Suprapubic skin (tissue), 4 donors: ENCODE measurements at regions not wholly inside any gene's neighbourhood (a gene's known extent, or its start where the extent isn't known, plus 50 kb on each side); places are given as distances from the start of the nearest gene placed in this dataset.
A peak's percentile ranks its signal among the peaks of the same experiment; 100 is the strongest.

Experiments
- DNase-seq, 2 donors: peaks; one replicate each; pipeline ENCODE4 v3.0.0-alpha.2; 2019; ENCODE audit warnings: low spot score in 2 of 2
- H3K27ac ChIP-seq: fragments of 200-600 bp; sonication (generic); one replicate; pipeline ENCODE4 v1.5.1; 2019
- H3K27me3 ChIP-seq: fragments of 200-600 bp; sonication (generic); one replicate; pipeline ENCODE4 v1.5.1; 2019
- H3K36me3 ChIP-seq: fragments of 200-600 bp; sonication (generic); one replicate; pipeline ENCODE4 v1.5.1; 2019
- H3K4me1 ChIP-seq: fragments of 200-600 bp; sonication (generic); one replicate; pipeline ENCODE4 v1.5.1; 2019
- H3K4me3 ChIP-seq: fragments of 200-600 bp; sonication (generic); one replicate; pipeline ENCODE4 v1.5.1; 2019; ENCODE audit warnings: mild to moderate bottlenecking
- H3K9me3 ChIP-seq: fragments of 200-600 bp; sonication (generic); one replicate; pipeline ENCODE4 v1.5.1; 2019
- EP300 ChIP-seq: sonication (generic); formaldehyde crosslinking; IDR thresholded peaks from one replicate; pipeline ENCODE4 v1.6.1; 2017; ENCODE audit warnings: antibody characterized with exemption
- POLR2A ChIP-seq, 2 donors: fragments of 450-650 bp; IDR thresholded peaks; one replicate each; pipeline ENCODE4 v1.6.1; 2017; ENCODE audit warnings: antibody characterized with exemption in 2 of 2, mild to moderate bottlenecking in 2 of 2, moderate library complexity in 2 of 2
- POLR2AphosphoS5 ChIP-seq, 3 donors: sonication (generic); formaldehyde crosslinking; IDR thresholded peaks; one replicate each; pipeline ENCODE4 v1.6.1; 2017; ENCODE audit warnings: antibody characterized with exemption in 3 of 3
- WGBS: methylation state at CpG from one replicate; pipeline ENCODE4 v1.1.5; 2018; 5-methylcytosine and 5-hydroxymethylcytosine counted together
- TF ChIP-seq, protein P1 (sequence below), 2 donors: fragments of 200-600 bp in 1 of 2; fragments of 450-650 bp in 1 of 2; sonication (generic) in 1 of 2; IDR thresholded peaks; one replicate each; pipeline ENCODE4 v1.5.1; 2016 to 2019; ENCODE audit warnings: antibody characterized with exemption in 2 of 2, mild to moderate bottlenecking in 1 of 2, moderate library complexity in 1 of 2

GRCh38 chr7:110529175-110529574 is 561.8 kb upstream of the LRRN3 start:
- DNase-seq, result no peak
- Histone ChIP-seq H3K27me3 (no peaks in the 10 kb centered on the region), H3K9me3 (peaks cover 6% of the 10 kb centered on the region), H3K4me3 (no peak overlapping the region), H3K4me1 (peaks cover 8% of the 10 kb centered on the region), H3K27ac (no peak overlapping the region), H3K36me3 (no peaks in the 10 kb centered on the region)
- WGBS, result 96% methylated on average over 2 of the region's 2 CpGs
- TF ChIP-seq, protein P1, sequence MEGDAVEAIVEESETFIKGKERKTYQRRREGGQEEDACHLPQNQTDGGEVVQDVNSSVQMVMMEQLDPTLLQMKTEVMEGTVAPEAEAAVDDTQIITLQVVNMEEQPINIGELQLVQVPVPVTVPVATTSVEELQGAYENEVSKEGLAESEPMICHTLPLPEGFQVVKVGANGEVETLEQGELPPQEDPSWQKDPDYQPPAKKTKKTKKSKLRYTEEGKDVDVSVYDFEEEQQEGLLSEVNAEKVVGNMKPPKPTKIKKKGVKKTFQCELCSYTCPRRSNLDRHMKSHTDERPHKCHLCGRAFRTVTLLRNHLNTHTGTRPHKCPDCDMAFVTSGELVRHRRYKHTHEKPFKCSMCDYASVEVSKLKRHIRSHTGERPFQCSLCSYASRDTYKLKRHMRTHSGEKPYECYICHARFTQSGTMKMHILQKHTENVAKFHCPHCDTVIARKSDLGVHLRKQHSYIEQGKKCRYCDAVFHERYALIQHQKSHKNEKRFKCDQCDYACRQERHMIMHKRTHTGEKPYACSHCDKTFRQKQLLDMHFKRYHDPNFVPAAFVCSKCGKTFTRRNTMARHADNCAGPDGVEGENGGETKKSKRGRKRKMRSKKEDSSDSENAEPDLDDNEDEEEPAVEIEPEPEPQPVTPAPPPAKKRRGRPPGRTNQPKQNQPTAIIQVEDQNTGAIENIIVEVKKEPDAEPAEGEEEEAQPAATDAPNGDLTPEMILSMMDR (IDR thresholded peaks at IDR 0.05), result no peak
- no peak for TF ChIP-seq POLR2AphosphoS5 (IDR thresholded peaks at IDR 0.05)
- TF ChIP-seq EP300, result no peak
- no peak for TF ChIP-seq POLR2A (IDR thresholded peaks at IDR 0.05)

GRCh38 chr7:110531186-110531585 is 559.7 kb upstream of the LRRN3 start:
- H3K27me3 ChIP-seq, result no peaks in the 10 kb centered on the region
- no peak for TF ChIP-seq EP300
- H3K4me1 ChIP-seq, result peaks cover 9% of the 10 kb centered on the region
- no peaks in the 10 kb centered on the region for H3K36me3 ChIP-seq
- H3K4me3 ChIP-seq, result no peak overlapping the region
- DNase-seq, result no peak
- H3K27ac ChIP-seq, result no peak overlapping the region
- H3K9me3 ChIP-seq, result peaks cover 6% of the 10 kb centered on the region

- DNase-seq, result no peak
- peak in 1 of 3 donors; percentile 46 for TF ChIP-seq POLR2AphosphoS5 (IDR thresholded peaks at IDR 0.05)
- TF ChIP-seq, protein P1 (IDR thresholded peaks at IDR 0.05), result no peak
Measured at GRCh38 chr7:110534241-110534931, 556.5 kb upstream of the LRRN3 start.

GRCh38 chr7:110539216-110539615 is 551.7 kb upstream of the LRRN3 start:
- Histone ChIP-seq H3K4me3 (no peak overlapping the region), H3K36me3 (no peaks in the 10 kb centered on the region), H3K27ac (no peak overlapping the region), H3K27me3 (no peaks in the 10 kb centered on the region), H3K9me3 (no peaks in the 10 kb centered on the region), H3K4me1 (peaks cover 1% of the 10 kb centered on the region)
- no peak for DNase-seq
- TF ChIP-seq EP300, result no peak
- TF ChIP-seq POLR2AphosphoS5 (IDR thresholded peaks at IDR 0.05), result no peak
- TF ChIP-seq, protein P1 (IDR thresholded peaks at IDR 0.05), result no peak
- TF ChIP-seq POLR2A (IDR thresholded peaks at IDR 0.05), result no peak

More at GRCh38 chr7:110534241-110534931, 556.5 kb upstream of the LRRN3 start:
- Histone ChIP-seq H3K9me3 (peaks cover 6% of the 10 kb centered on the region), H3K36me3 (no peaks in the 10 kb centered on the region), H3K4me1 (peaks cover 9% of the 10 kb centered on the region), H3K27me3 (no peaks in the 10 kb centered on the region), H3K27ac (no peak overlapping the region), H3K4me3 (no peak overlapping the region)
- 44% methylated on average over 7 of the region's 7 CpGs for WGBS

DNA sequence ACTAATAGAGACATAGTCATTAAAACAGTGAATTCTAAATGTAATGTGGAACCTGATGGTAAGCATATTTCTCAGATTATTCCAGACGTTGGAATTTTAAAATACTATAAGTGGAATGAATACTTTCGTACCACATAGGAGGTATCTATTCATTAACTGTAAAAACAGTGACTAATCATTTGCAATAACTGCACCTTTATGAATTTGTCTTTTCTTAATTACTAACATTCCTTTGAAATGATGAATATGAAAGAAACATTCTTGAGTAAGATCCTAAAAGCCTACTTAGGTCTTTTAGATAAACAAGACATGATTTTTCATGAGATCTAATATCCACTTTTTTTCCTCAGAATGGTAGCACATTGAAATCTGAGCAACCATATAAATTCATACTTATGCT is 549.0 kb upstream of the LRRN3 start:
- WGBS, result 49% methylated on average over 2 of the region's 2 CpGs
- no peaks in the 10 kb centered on the region for H3K36me3 ChIP-seq
- no peaks in the 10 kb centered on the region for H3K27me3 ChIP-seq
- no peak overlapping the region for H3K27ac ChIP-seq
- TF ChIP-seq POLR2AphosphoS5 (IDR thresholded peaks at IDR 0.05) (no peak), POLR2A (IDR thresholded peaks at IDR 0.05) (no peak)
- TF ChIP-seq, protein P1 (IDR thresholded peaks at IDR 0.05), result no peak
- DNase-seq, result no peak
- no peaks in the 10 kb centered on the region for H3K4me1 ChIP-seq
- no peaks in the 10 kb centered on the region for H3K9me3 ChIP-seq
- no peak overlapping the region for H3K4me3 ChIP-seq

GRCh38 chr7:110544194-110544593 is 546.7 kb upstream of the LRRN3 start:
- H3K27ac ChIP-seq, result no peak overlapping the region
- DNase-seq, result no peak

More at GRCh38 chr7:110544194-110544593, 546.7 kb upstream of the LRRN3 start:
- whole genome bisulfite sequencing, result 86% methylated on average over 1 of the region's 1 CpG
- Histone ChIP-seq H3K27me3 (no peaks in the 10 kb centered on the region), H3K9me3 (no peaks in the 10 kb centered on the region), H3K4me3 (no peak overlapping the region), H3K36me3 (no peaks in the 10 kb centered on the region), H3K4me1 (no peaks in the 10 kb centered on the region)
- TF ChIP-seq POLR2A (IDR thresholded peaks at IDR 0.05) (no peak), POLR2AphosphoS5 (IDR thresholded peaks at IDR 0.05) (no peak), EP300 (no peak)
- TF ChIP-seq, protein P1 (IDR thresholded peaks at IDR 0.05), result no peak
